ENCODE measurements at regions not wholly inside any gene's neighbourhood (a gene's known extent, or its start where the extent isn't known, plus 50 kb on each side); places are given as distances from the start of the nearest gene placed in this dataset.

DNA sequence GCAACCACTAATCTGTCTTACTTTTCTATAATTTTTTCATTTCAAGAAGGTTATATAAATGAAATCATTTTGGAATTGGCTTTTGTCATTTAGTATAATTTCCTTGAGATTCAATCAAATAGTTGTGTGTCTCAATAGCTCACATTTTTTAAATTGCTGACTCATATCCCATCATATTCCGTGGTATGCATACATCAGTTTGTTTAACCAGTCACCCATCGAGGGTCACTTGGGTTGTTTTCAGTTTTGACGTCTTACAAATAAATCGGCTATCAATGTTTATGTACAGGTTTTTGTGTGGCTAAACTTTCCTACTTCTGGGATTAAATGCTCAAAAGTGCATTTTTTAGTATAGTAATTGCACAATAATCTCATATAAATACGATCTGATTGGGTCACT is 185.5 kb downstream of the TAF11L14 start:
- Histone ChIP-seq H2AK5ac (ENCODE audit: low read depth, low read length) (no peak overlapping the region), H2AK9ac (replicated peaks; ENCODE audit: low read depth, low read length, poor library complexity) (no peak overlapping the region), H2BK120ac (ENCODE audit: low read depth, low read length) (no peak overlapping the region), H2BK20ac (ENCODE audit: low read depth, low read length) (no peak overlapping the region), H4K20me1 (ENCODE audit: insufficient read depth, low read length) (no peaks in the 10 kb centered on the region), H3K27me3 (ENCODE audit: control insufficient read depth, insufficient read depth, low read length) (no peaks in the 10 kb centered on the region), H2BK15ac (ENCODE audit: low read depth, low read length) (no peak overlapping the region), H3K18ac (ENCODE audit: low read depth, low read length) (no peak overlapping the region), H4K91ac (ENCODE audit: insufficient read depth, low read depth, low read length) (no peak overlapping the region), H3K36me3 (ENCODE audit: control insufficient read depth, insufficient read depth, low read length) (no peaks in the 10 kb centered on the region), H3K9ac (ENCODE audit: low read depth, low read length) (no peak overlapping the region), H3K4me1 (ENCODE audit: control insufficient read depth, insufficient read depth, low read length) (no peaks in the 10 kb centered on the region), H3K4me2 (ENCODE audit: low read depth, low read length) (no peak overlapping the region), H3K23ac (ENCODE audit: low read depth, low read length) (no peak overlapping the region), H3K4me3 (ENCODE audit: insufficient read depth, low read depth, low read length) (no peak overlapping the region), H3K14ac (replicated peaks; ENCODE audit: low read depth, low read length) (no peak overlapping the region), H3K27ac (ENCODE audit: insufficient read depth, low read length) (no peak overlapping the region), H2AFZ (replicated peaks; ENCODE audit: low read length, poor library complexity) (no peak overlapping the region), H3K4ac (ENCODE audit: low read depth, low read length) (no peak overlapping the region), H4K8ac (ENCODE audit: low read depth in 2 of 2, low read length in 2 of 2) (no peak overlapping the region), H4K5ac (ENCODE audit: low read depth, low read length) (no peak overlapping the region), H2BK5ac (ENCODE audit: low read depth, low read length, poor library complexity, severe bottlenecking) (no peak overlapping the region), H3K9me1 (ENCODE audit: insufficient read depth, low read length) (no peaks in the 10 kb centered on the region), H3K56ac (ENCODE audit: extremely low read depth, insufficient read depth, low read length) (no peak overlapping the region), H3K79me1 (ENCODE audit: low read depth in 1 of 2, low read length in 2 of 2) (no peaks in the 10 kb centered on the region), H3K9me3 (ENCODE audit: control insufficient read depth, insufficient read depth, low read length) (no peaks in the 10 kb centered on the region)
- DNase-seq (peak; percentile 68), ATAC-seq (ENCODE audit: low read depth) (peak; percentile 72)
- ChIA-PET POLR2A (ENCODE audit: unreplicated experiment) (no interaction called here), CTCF (no interaction called here)
- no CpG with 5 or more reads among the region's 5 CpGs for WGBS, 2 experiments (ENCODE audit: extremely low coverage in 2 of 2, insufficient read length in 1 of 2)
- intact Hi-C loops (cut with micrococcal nuclease), result no loop called here
- in situ Hi-C loops (cut with MboI; ENCODE audit: low sequenced_read_pairs), result no loop called here
- no peak for TF ChIP-seq RFX5 (IDR thresholded peaks at IDR 0.05; ENCODE audit: low read depth, low read length)
- TF ChIP-seq FOS (IDR thresholded peaks at IDR 0.05; ENCODE audit: low read depth, low read length), result no peak
- TF ChIP-seq RAD21 (IDR thresholded peaks at IDR 0.05; ENCODE audit: low read length), result no peak
- no peak for TF ChIP-seq MXI1 (IDR thresholded peaks at IDR 0.05; ENCODE audit: borderline replicate concordance, low read depth, low read length)
- TF ChIP-seq, protein P1, sequence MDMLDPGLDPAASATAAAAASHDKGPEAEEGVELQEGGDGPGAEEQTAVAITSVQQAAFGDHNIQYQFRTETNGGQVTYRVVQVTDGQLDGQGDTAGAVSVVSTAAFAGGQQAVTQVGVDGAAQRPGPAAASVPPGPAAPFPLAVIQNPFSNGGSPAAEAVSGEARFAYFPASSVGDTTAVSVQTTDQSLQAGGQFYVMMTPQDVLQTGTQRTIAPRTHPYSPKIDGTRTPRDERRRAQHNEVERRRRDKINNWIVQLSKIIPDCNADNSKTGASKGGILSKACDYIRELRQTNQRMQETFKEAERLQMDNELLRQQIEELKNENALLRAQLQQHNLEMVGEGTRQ (IDR thresholded peaks at IDR 0.05; ENCODE audit: low read depth, low read length), result no peak
- TF ChIP-seq, protein P2, sequence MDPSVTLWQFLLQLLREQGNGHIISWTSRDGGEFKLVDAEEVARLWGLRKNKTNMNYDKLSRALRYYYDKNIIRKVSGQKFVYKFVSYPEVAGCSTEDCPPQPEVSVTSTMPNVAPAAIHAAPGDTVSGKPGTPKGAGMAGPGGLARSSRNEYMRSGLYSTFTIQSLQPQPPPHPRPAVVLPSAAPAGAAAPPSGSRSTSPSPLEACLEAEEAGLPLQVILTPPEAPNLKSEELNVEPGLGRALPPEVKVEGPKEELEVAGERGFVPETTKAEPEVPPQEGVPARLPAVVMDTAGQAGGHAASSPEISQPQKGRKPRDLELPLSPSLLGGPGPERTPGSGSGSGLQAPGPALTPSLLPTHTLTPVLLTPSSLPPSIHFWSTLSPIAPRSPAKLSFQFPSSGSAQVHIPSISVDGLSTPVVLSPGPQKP (IDR thresholded peaks at IDR 0.05; ENCODE audit: borderline replicate concordance, low read depth, low read length), result no peak
- TF ChIP-seq MAFK (IDR thresholded peaks at IDR 0.05; ENCODE audit: low read depth, low read length), result peak; percentile 66
- no peak for TF ChIP-seq MAZ (IDR thresholded peaks at IDR 0.05; ENCODE audit: borderline replicate concordance, low read depth, low read length)
- TF ChIP-seq CEBPB (IDR thresholded peaks at IDR 0.05; ENCODE audit: low read depth, low read length), result peak; percentile 43; the same call in 1 of the 2 replicates
- TF ChIP-seq NFE2L2 (IDR thresholded peaks at IDR 0.05; ENCODE audit: low read depth, low read length), result peak; percentile 61
- dilution Hi-C loops (cut with HindIII; ENCODE audit: low sequenced_read_pairs, unreplicated experiment), result no loop called here
- BruUV-seq (replicated peaks), result no TSS peak

Data from IMR-90 (cell line).